Endothelial cell of umbilical vein (primary cell): ENCODE measurements at regions not wholly inside any gene's neighbourhood (a gene's known extent, or its start where the extent isn't known, plus 50 kb on each side); places are given as distances from the start of the nearest gene placed in this dataset.

Experiments used
- CTCF ChIP-seq, 2 donors: IDR thresholded peaks; 1 replicate in 1 of 2; 2 replicates in 1 of 2; pipeline ENCODE4 v1.5.1; 2011; ENCODE audit warnings: low read length in 2 of 2, mild to moderate bottlenecking in 2 of 2, moderate library complexity in 2 of 2, control low read depth in 1 of 2, inconsistent platforms in 1 of 2, low read depth in 1 of 2; ENCODE audit not compliant: insufficient read depth in 1 of 2; ENCODE audit errors: extremely low read depth in 1 of 2
- EZH2 ChIP-seq: IDR thresholded peaks from 2 replicates; pipeline ENCODE4 v1.6.1; 2012; ENCODE audit warnings: borderline replicate concordance, low read depth, mild to moderate bottlenecking, moderate library complexity, low read length, inconsistent platforms; ENCODE audit not compliant: severe bottlenecking
- POLR2AphosphoS5 ChIP-seq: IDR thresholded peaks from 2 replicates; pipeline ENCODE4 v1.6.1; 2012; ENCODE audit warnings: low read depth, mild to moderate bottlenecking, control low read depth, low read length, moderate library complexity; ENCODE audit not compliant: insufficient read depth

DNA sequence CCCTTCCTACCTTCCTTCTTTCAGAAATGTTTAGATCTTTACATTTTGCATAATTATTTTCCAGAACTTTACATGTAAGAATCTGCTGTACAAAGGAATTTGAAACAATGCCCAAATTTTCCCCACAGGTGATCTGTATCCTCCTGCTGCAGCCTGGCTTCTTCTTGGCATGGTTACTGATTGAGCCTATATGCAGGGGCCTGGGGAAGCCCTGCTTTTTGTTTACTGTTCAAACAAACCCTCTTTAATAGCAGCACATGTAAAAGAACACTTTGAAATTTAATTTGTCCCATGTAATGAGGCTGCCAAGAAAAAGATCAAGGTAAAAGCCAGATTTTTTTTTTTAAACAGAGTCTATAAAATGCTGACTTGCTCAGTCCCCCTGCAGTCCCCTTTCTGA lies 432.2 kb downstream of the TUSC7 start:
- TF ChIP-seq CTCF (IDR thresholded peaks at IDR 0.05; ENCODE audit: extremely low read depth in 1 of 2, insufficient read depth in 1 of 2, low read depth in 1 of 2, low read length in 2 of 2), result no peak
- no peak for TF ChIP-seq EZH2
- no peak for TF ChIP-seq POLR2AphosphoS5
